Heart left ventricle (tissue), 13 donors: ENCODE measurements at regions not wholly inside any gene's neighbourhood (a gene's known extent, or its start where the extent isn't known, plus 50 kb on each side); places are given as distances from the start of the nearest gene placed in this dataset.

ENCODE experiments used
- POLR2A ChIP-seq, 2 donors: fragments of 450-650 bp; IDR thresholded peaks; one replicate each; pipeline ENCODE4 v1.6.1; 2017; ENCODE audit warnings: antibody characterized with exemption in 2 of 2, mild to moderate bottlenecking in 2 of 2, moderate library complexity in 2 of 2
- TF ChIP-seq, protein P1 (sequence below), 12 donors: fragments of 200-600 bp; sonication (generic) in 4 of 12; IDR thresholded peaks; one replicate each; pipeline versions ENCODE4 v1.5.0 to v1.8.0; 2018 to 2022; ENCODE audit warnings: antibody characterized with exemption in 12 of 12, mild to moderate bottlenecking in 5 of 12
- donor health status: ischemic (EF 13 %, LVEDD 7.1; RV severe dilation, severe dysfunction).
- donor health status: DM: no; HTN: yes; CAD: no.
- donor health status: DM: no; HTN: no; CAD: no.
- donor health status: ischemic (EF 25% LVEDD 6.9; RV normal size, moderate dysfunction).
- donor health status: ischemic (EF 25% LVEDD 5.7; RV mildly dilated, moderate dysfunction).
- donor health status: ischemic (EF 35%, LVEDD 5.7; RV mildly dilated, moderate dysfunction).
- donor health status: nonischemic (EF 11% LVEDD 7.7; RV severe dilation, severe dysfunction).
- donor health status: DM: yes; HTN: yes; CAD: no.
- donor health status: PGD.
- donor health status: ischemic (EF 29% LVEDD 5.4; RV normal size, mild dysfunction).
- donor health status: nonischemic (EF 23%, LVEDD 6.1; RV moderate dilation, normal function).

DNA sequence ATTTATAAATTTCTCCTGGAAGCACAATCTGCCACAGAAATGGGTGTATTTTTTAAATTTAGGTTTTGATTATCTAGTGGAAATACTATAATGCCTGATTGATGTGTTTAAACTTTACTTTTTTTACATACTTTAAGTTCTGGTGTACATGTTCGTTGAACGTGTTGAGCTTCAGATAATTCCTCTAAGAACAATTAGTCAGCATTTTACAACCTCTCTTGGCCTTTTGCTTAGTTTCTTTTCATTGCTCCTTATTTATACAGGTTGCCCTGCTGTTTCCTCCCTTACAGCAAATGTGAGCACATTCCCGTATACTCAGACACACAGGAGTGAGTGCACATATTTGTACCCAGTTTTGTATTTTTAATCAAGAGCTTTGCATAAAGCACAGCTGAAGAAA is 1038.9 kb downstream of the BRINP3 start:
- no peak for TF ChIP-seq POLR2A (IDR thresholded peaks at IDR 0.05)
- TF ChIP-seq, protein P1, sequence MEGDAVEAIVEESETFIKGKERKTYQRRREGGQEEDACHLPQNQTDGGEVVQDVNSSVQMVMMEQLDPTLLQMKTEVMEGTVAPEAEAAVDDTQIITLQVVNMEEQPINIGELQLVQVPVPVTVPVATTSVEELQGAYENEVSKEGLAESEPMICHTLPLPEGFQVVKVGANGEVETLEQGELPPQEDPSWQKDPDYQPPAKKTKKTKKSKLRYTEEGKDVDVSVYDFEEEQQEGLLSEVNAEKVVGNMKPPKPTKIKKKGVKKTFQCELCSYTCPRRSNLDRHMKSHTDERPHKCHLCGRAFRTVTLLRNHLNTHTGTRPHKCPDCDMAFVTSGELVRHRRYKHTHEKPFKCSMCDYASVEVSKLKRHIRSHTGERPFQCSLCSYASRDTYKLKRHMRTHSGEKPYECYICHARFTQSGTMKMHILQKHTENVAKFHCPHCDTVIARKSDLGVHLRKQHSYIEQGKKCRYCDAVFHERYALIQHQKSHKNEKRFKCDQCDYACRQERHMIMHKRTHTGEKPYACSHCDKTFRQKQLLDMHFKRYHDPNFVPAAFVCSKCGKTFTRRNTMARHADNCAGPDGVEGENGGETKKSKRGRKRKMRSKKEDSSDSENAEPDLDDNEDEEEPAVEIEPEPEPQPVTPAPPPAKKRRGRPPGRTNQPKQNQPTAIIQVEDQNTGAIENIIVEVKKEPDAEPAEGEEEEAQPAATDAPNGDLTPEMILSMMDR (IDR thresholded peaks at IDR 0.05), result no peak
